IPS-18a (cell line): ENCODE measurements at regions not wholly inside any gene's neighbourhood (a gene's known extent, or its start where the extent isn't known, plus 50 kb on each side); places are given as distances from the start of the nearest gene placed in this dataset.

ENCODE experiments used
- H3K27ac ChIP-seq: one replicate; pipeline ENCODE4 v1.5.1; 2013; ENCODE audit warnings: low read length
- H3K27me3 ChIP-seq: one replicate; pipeline ENCODE4 v1.6.1; 2013; ENCODE audit warnings: mild to moderate bottlenecking, low read length; ENCODE audit not compliant: control insufficient read depth, insufficient read depth
- H3K36me3 ChIP-seq: one replicate; pipeline ENCODE4 v1.6.1; 2013; ENCODE audit warnings: low read depth, low read length; ENCODE audit not compliant: control insufficient read depth
- H3K4me1 ChIP-seq: one replicate; pipeline ENCODE4 v1.6.1; 2013; ENCODE audit warnings: low read depth, low read length; ENCODE audit not compliant: control insufficient read depth
- H3K4me3 ChIP-seq: one replicate; pipeline ENCODE4 v1.5.1; 2013; ENCODE audit warnings: low read length
- H3K9ac ChIP-seq: one replicate; pipeline ENCODE4 v1.6.1; 2013; ENCODE audit warnings: mild to moderate bottlenecking, low read length, moderate library complexity
- H3K9me3 ChIP-seq: one replicate; pipeline ENCODE4 v1.6.1; 2013; ENCODE audit warnings: low read depth, low read length; ENCODE audit not compliant: control insufficient read depth

GRCh38 chr2:136468799-136469369 lies 296.5 kb upstream of the THSD7B start:
- Histone ChIP-seq H3K4me1 (no peaks in the 10 kb centered on the region), H3K4me3 (no peak overlapping the region), H3K9me3 (no peaks in the 10 kb centered on the region), H3K27me3 (no peaks in the 10 kb centered on the region), H3K36me3 (no peaks in the 10 kb centered on the region), H3K27ac (no peak overlapping the region), H3K9ac (no peak overlapping the region)

- no peaks in the 10 kb centered on the region for H3K36me3 ChIP-seq
- no peak overlapping the region for H3K4me3 ChIP-seq
- H3K27me3 ChIP-seq: no peaks in the 10 kb centered on the region
- H3K9ac ChIP-seq: no peak overlapping the region
- no peaks in the 10 kb centered on the region for H3K4me1 ChIP-seq
- no peaks in the 10 kb centered on the region for H3K9me3 ChIP-seq
- no peak overlapping the region for H3K27ac ChIP-seq
Measured at GRCh38 chr2:136452528-136452927, 312.8 kb upstream of the THSD7B start.

GRCh38 chr2:136448986-136449780 lies 316.2 kb upstream of the THSD7B start:
- Histone ChIP-seq H3K4me1 (no peaks in the 10 kb centered on the region), H3K9me3 (no peaks in the 10 kb centered on the region), H3K27ac (no peak overlapping the region), H3K27me3 (no peaks in the 10 kb centered on the region), H3K4me3 (no peak overlapping the region), H3K9ac (no peak overlapping the region), H3K36me3 (no peaks in the 10 kb centered on the region)

GRCh38 chr2:136448432-136448831 lies 316.9 kb upstream of the THSD7B start:
- Histone ChIP-seq H3K9ac (no peak overlapping the region), H3K4me1 (no peaks in the 10 kb centered on the region), H3K36me3 (no peaks in the 10 kb centered on the region), H3K27me3 (no peaks in the 10 kb centered on the region), H3K4me3 (no peak overlapping the region), H3K27ac (no peak overlapping the region), H3K9me3 (no peaks in the 10 kb centered on the region)

- H3K4me1 ChIP-seq: peaks cover 9% of the 10 kb centered on the region
- no peak overlapping the region for H3K27ac ChIP-seq
- no peak overlapping the region for H3K4me3 ChIP-seq
- H3K9ac ChIP-seq: no peak overlapping the region
- H3K36me3 ChIP-seq: no peaks in the 10 kb centered on the region
- no peaks in the 10 kb centered on the region for H3K27me3 ChIP-seq
- H3K9me3 ChIP-seq: no peaks in the 10 kb centered on the region
Measured at GRCh38 chr2:136444323-136444722, 321.0 kb upstream of the THSD7B start.

- peaks cover 13% of the 10 kb centered on the region for H3K4me1 ChIP-seq
- no peak overlapping the region for H3K4me3 ChIP-seq
- H3K27ac ChIP-seq: no peak overlapping the region
- no peaks in the 10 kb centered on the region for H3K27me3 ChIP-seq
- no peak overlapping the region for H3K9ac ChIP-seq
- no peaks in the 10 kb centered on the region for H3K9me3 ChIP-seq
- H3K36me3 ChIP-seq: no peaks in the 10 kb centered on the region
Measured at GRCh38 chr2:136443661-136444060, 321.7 kb upstream of the THSD7B start.

- H3K27me3 ChIP-seq: no peaks in the 10 kb centered on the region
- peaks cover 13% of the 10 kb centered on the region for H3K4me1 ChIP-seq
- no peak overlapping the region for H3K4me3 ChIP-seq
- no peaks in the 10 kb centered on the region for H3K9me3 ChIP-seq
- H3K9ac ChIP-seq: no peak overlapping the region
- no peak overlapping the region for H3K27ac ChIP-seq
- no peaks in the 10 kb centered on the region for H3K36me3 ChIP-seq
Measured at GRCh38 chr2:136441979-136442714, 323.2 kb upstream of the THSD7B start.

- Histone ChIP-seq H3K36me3 (no peaks in the 10 kb centered on the region), H3K9me3 (no peaks in the 10 kb centered on the region), H3K9ac (no peak overlapping the region), H3K27me3 (no peaks in the 10 kb centered on the region), H3K4me1 (peaks cover 16% of the 10 kb centered on the region), H3K27ac (no peak overlapping the region), H3K4me3 (no peak overlapping the region)
Measured at GRCh38 chr2:136439064-136439676, 321.2 kb upstream of the CXCR4 start.

GRCh38 chr2:136437461-136437860 lies 319.5 kb upstream of the CXCR4 start:
- peaks cover 16% of the 10 kb centered on the region for H3K4me1 ChIP-seq
- H3K36me3 ChIP-seq: no peaks in the 10 kb centered on the region
- H3K27me3 ChIP-seq: no peaks in the 10 kb centered on the region
- no peak overlapping the region for H3K9ac ChIP-seq
- no peak overlapping the region for H3K27ac ChIP-seq
- no peaks in the 10 kb centered on the region for H3K9me3 ChIP-seq
- H3K4me3 ChIP-seq: no peak overlapping the region

GRCh38 chr2:136436936-136437335 lies 319.0 kb upstream of the CXCR4 start:
- Histone ChIP-seq H3K36me3 (no peaks in the 10 kb centered on the region), H3K9ac (no peak overlapping the region), H3K4me1 (peaks cover 12% of the 10 kb centered on the region), H3K9me3 (no peaks in the 10 kb centered on the region), H3K4me3 (no peak overlapping the region), H3K27ac (no peak overlapping the region), H3K27me3 (no peaks in the 10 kb centered on the region)

- Histone ChIP-seq H3K27ac (no peak overlapping the region), H3K4me1 (peaks cover 7% of the 10 kb centered on the region), H3K9me3 (no peaks in the 10 kb centered on the region), H3K27me3 (no peaks in the 10 kb centered on the region), H3K36me3 (no peaks in the 10 kb centered on the region), H3K9ac (no peak overlapping the region), H3K4me3 (no peak overlapping the region)
Measured at GRCh38 chr2:136434251-136434715, 316.3 kb upstream of the CXCR4 start.
